GM18511 (cell line): ENCODE measurements at regions not wholly inside any gene's neighbourhood (a gene's known extent, or its start where the extent isn't known, plus 50 kb on each side); places are given as distances from the start of the nearest gene placed in this dataset.

Experiments
- ATAC-seq: cut with Tn5 transposase; IDR thresholded peaks from one replicate; pipeline ENCODE4 v1.9.1; 2021; ENCODE audit warnings: mild to moderate bottlenecking, moderate library complexity; ENCODE audit not compliant: unreplicated experiment

DNA sequence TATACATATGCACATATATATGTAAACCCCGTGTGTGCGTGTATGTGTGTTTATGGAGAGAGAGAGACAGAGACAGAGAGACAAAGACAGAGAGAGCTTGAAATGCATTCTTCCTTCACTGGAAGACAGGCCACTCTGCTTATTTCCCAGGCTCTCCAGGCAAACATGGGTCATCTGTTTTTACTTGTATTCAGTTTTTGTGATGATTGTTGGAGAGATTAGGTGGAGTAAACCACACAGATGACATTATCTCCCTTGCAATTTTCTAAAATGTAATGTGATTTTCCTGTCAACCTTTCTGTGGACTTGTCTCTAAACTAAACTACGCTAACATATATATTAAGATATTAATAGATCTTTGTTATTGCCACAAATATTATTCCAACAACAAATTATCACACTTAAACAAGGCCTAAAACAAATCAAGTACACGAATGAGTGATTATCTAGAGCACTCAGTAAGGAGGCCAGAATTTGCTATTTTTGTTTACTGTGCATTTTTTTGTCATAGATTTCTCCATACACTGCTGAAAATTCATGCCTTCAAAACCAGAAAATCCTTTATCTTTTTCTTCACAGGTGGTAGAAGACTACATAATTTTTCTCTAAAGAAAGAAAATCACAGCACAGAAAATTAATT, 251.8 kb upstream of the SLIT2 start:
- ATAC-seq: no peak

GRCh38 chr4:19999276-19999675, 252.4 kb upstream of the SLIT2 start:
- ATAC-seq: no peak

DNA sequence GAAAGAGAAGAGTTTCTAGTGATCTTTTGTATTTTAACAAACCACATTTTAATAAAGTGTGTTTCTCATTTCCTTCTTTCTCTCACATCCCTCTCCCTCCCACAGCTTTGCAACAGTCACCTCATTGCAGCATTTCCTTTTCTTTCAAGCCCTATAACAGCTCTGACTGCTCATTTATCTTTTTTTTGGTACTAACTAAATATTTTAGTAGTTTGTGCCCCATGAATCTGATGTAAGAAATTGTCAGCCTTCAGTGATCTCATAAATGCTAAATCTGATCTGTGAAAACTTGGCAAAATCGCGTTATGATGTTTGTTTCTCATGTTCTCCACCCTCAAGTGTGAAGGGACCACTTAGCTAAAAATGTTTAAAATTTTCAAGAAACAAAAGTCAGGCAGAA, 258.5 kb upstream of the SLIT2 start:
- no peak for ATAC-seq

GRCh38 chr4:19992471-19993093, 259.1 kb upstream of the SLIT2 start:
- ATAC-seq: no peak

GRCh38 chr4:19987746-19988145, 264.0 kb upstream of the SLIT2 start:
- ATAC-seq: no peak

- no peak for ATAC-seq
Measured at GRCh38 chr4:19983072-19983471, 268.6 kb upstream of the SLIT2 start.

GRCh38 chr4:19982556-19982955, 269.1 kb upstream of the SLIT2 start:
- no peak for ATAC-seq

DNA sequence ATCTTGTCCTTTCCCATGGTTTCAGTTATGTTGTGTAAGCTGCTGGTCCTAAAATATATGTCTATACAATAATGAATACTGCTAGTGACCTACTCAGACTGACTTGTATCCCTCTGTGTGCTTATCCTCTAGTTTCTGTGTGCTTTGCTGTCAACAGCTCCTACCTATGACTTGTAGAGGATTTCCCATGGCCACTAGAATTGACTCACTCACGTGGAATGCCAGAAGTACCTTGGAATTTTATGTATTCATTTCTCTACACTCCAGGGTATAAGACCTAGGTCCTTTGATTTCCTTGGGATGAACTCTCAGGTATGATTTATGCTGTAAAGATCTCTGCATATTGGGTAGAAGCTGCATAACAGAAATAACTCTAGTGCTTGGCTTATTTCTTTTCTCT, 279.9 kb upstream of the SLIT2 start:
- ATAC-seq: no peak

- ATAC-seq: no peak
Measured at GRCh38 chr4:19969492-19969891, 282.2 kb upstream of the SLIT2 start.

DNA sequence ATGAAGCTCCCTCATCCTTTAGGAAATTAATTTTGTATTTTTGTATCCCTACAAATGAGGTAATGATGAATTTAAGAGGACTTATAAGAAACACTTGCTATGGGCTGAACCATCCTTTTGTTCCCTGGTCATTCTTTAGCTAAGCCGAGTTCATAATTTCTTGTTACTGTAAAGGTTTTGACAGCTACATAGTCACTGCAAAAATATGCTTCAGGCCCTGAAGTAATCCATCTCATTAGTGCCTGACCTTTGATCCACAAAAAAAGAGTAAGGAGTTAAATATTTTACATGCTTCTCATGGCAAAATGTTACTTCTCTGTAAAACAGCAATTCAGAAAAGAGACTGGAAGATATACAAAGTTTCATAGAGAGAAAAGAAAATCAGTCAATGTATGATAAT, 290.6 kb upstream of the SLIT2 start:
- ATAC-seq: no peak

- ATAC-seq: no peak
Measured at GRCh38 chr4:19958848-19959247, 292.9 kb upstream of the SLIT2 start.

DNA sequence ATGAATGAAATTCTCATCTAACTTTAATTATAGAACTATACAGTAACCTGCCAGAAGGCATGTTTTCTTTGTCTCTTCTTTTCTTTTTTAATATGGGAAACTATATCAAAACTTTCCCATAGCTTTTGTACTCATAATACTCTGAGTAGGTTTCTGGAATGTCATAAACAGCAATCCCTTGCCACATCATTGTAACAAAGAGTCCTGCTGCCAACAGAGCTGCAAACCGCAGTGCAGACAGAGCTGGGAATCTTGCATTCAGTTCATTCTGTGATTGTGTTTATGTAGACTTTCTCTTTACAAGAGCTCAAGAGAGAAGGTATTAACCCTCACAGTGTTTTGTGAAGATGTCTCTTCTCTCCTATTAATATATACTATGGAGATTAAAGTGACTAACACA, 304.4 kb upstream of the SLIT2 start:
- no peak for ATAC-seq

GRCh38 chr4:19945979-19946380, 305.7 kb upstream of the SLIT2 start:
- ATAC-seq: no peak

- no peak for ATAC-seq
Measured at GRCh38 chr4:19945501-19945900, 306.2 kb upstream of the SLIT2 start.

- ATAC-seq: no peak
Measured at GRCh38 chr4:19944806-19945205, 306.9 kb upstream of the SLIT2 start.

- no peak for ATAC-seq
Measured at GRCh38 chr4:19944251-19944650, 307.5 kb upstream of the SLIT2 start.

GRCh38 chr4:19941434-19941833, 310.3 kb upstream of the SLIT2 start:
- ATAC-seq: no peak

- ATAC-seq: no peak
Measured at GRCh38 chr4:19940861-19941260, 310.8 kb upstream of the SLIT2 start.

DNA sequence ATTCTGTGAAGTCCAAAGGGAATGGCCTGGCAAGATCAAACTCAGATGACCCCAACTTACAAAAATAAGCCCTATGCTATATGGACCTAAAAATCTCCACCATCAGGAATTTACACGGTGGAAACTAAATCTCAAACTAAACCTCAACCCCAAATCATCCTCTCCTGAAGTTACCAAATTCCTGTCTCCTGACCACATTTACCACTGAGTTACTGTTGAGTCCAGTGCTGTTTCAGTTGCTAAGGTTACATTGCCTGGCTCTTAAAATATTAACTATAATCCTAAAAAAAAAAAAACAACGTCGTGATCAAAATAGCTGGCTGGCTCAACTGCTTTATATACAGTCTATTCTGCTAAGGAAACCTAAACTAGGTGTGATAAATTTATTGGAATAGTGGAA, 315.2 kb upstream of the SLIT2 start:
- no peak for ATAC-seq

- ATAC-seq: no peak
Measured at GRCh38 chr4:19930742-19931141, 321.0 kb upstream of the SLIT2 start.

DNA sequence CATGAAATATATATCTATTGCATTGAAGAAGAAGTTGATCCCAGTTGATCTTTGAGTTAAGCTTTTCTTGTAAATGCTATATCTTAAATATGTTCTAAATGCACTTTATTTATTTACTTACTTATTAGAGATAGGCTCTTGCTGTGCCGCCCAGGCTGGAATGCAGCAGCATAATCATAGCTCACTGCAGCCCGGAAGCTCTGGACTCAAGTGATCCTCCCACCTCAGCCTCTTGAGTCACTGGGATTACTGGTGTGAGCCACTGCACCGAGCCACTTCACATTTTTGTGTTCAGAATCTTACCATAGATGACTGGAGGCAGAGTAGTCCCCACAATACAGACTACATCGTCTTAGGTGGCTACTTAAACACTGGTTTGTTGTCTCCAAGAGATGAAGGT, 324.3 kb upstream of the SLIT2 start:
- ATAC-seq: no peak

GRCh38 chr4:19925516-19925915, 326.2 kb upstream of the SLIT2 start:
- no peak for ATAC-seq

DNA sequence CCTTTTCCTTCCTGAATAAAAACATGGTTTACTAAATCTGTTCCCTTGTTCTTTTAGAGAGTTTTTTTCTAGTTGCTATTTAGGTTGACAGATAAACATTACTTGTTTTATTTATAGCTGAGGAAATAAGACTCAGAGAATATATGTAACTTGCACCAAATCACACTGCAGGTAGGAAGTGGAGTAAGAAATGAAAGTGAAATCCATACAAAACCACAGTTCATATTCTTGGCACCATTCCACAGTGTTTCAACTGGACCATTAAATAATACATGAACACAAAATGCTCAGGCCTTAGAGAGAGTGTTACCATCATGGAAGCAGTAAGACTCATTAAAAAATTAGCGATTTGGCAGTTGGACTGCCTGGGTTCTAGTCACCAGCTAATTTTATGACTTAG, 326.9 kb upstream of the SLIT2 start:
- ATAC-seq: no peak
